DLD1 (cell line): ENCODE measurements at regions not wholly inside any gene's neighbourhood (a gene's known extent, or its start where the extent isn't known, plus 50 kb on each side); places are given as distances from the start of the nearest gene placed in this dataset.
"Not testable (repeated sequence)": the region's sequence is repeated elsewhere in the genome, so short reads cannot be mapped to it uniquely, and the experiment has no call there.

Experiments
- in situ Hi-C: cut with HindIII; loops from 2 replicates; pipeline ENCODE4 v1.10.0; 2017; ENCODE audit warnings: low sequenced_read_pairs

- in situ Hi-C loops, result no loop called here
These were observed 80.5 kb upstream of the PPARGC1A start for GRCh38 chr4:23970201-23970850.

GRCh38 chr4:23969635-23970145, 79.8 kb upstream of the PPARGC1A start:
- in situ Hi-C loops, result no loop called here

GRCh38 chr4:23967281-23967680, 77.4 kb upstream of the PPARGC1A start:
- in situ Hi-C loops, result no loop called here

- in situ Hi-C loops, result no loop called here
These were observed 76.9 kb upstream of the PPARGC1A start for GRCh38 chr4:23966725-23967124.

GRCh38 chr4:23962462-23962861, 72.6 kb upstream of the PPARGC1A start:
- in situ Hi-C loops, result no loop called here

- in situ Hi-C loops, result not testable (repeated sequence)
These were observed 71.5 kb upstream of the PPARGC1A start for GRCh38 chr4:23961395-23961794.

- in situ Hi-C loops, result no loop called here
These were observed 69.7 kb upstream of the PPARGC1A start for GRCh38 chr4:23959396-23960148.

- in situ Hi-C loops, result no loop called here
These were observed 68.9 kb upstream of the PPARGC1A start for GRCh38 chr4:23958749-23959148.

- in situ Hi-C loops, result no loop called here
These were observed 67.6 kb upstream of the PPARGC1A start for GRCh38 chr4:23957465-23957864.

GRCh38 chr4:23956601-23957364, 66.9 kb upstream of the PPARGC1A start:
- in situ Hi-C loops, result no loop called here

GRCh38 chr4:23952258-23952657, 62.4 kb upstream of the PPARGC1A start:
- in situ Hi-C loops, result no loop called here

- in situ Hi-C loops, result no loop called here
These were observed 58.0 kb upstream of the PPARGC1A start for GRCh38 chr4:23947826-23948225.

- in situ Hi-C loops, result no loop called here
These were observed 56.5 kb upstream of the PPARGC1A start for GRCh38 chr4:23946299-23946698.

GRCh38 chr4:23945451-23946017, 55.7 kb upstream of the PPARGC1A start:
- in situ Hi-C loops, result no loop called here

GRCh38 chr4:23944556-23944955, 54.7 kb upstream of the PPARGC1A start:
- in situ Hi-C loops, result not testable (repeated sequence)

- in situ Hi-C loops, result no loop called here
These were observed 53.6 kb upstream of the PPARGC1A start for GRCh38 chr4:23943478-23943877.

GRCh38 chr4:23942471-23942870, 52.6 kb upstream of the PPARGC1A start:
- in situ Hi-C loops, result no loop called here
